Ovary (tissue), 3 donors: ENCODE measurements at regions not wholly inside any gene's neighbourhood (a gene's known extent, or its start where the extent isn't known, plus 50 kb on each side); places are given as distances from the start of the nearest gene placed in this dataset.

Experiments used
- CTCF ChIP-seq, 3 donors: fragments of 450-650 bp in 2 of 3; fragments of 200-600 bp in 1 of 3; IDR thresholded peaks; one replicate each; pipeline versions ENCODE4 v1.5.1 to v1.8.0; 2016 to 2022; ENCODE audit warnings: antibody characterized with exemption in 3 of 3, mild to moderate bottlenecking in 1 of 3
- EP300 ChIP-seq: sonication (generic); formaldehyde crosslinking; IDR thresholded peaks from one replicate; pipeline ENCODE4 v1.6.1; 2017; ENCODE audit warnings: antibody characterized with exemption
- donor health status: DM: no; HTN: no; CAD: no.

GRCh38 chr20:57800791-57801430, 91.1 kb upstream of the PMEPA1 start:
- TF ChIP-seq CTCF (IDR thresholded peaks at IDR 0.05) (no peak), EP300 (no peak)
